ENCODE measurements at regions not wholly inside any gene's neighbourhood (a gene's known extent, or its start where the extent isn't known, plus 50 kb on each side); places are given as distances from the start of the nearest gene placed in this dataset.
"Not testable (repeated sequence)": the region's sequence is repeated elsewhere in the genome, so short reads cannot be mapped to it uniquely, and the experiment has no call there.

GRCh38 chr7:9036080-9036479, 602.7 kb downstream of the NXPH1 start (continued):
- TF ChIP-seq HMGXB4 (CRISPR knock-in tag; IDR thresholded peaks at IDR 0.05), result no peak

- POLR2A ChIA-PET, result no interaction called here
These were observed 637.9 kb downstream of the NXPH1 start for GRCh38 chr7:9071160-9071762.

GRCh38 chr7:9075774-9076173, 642.4 kb downstream of the NXPH1 start:
- DNase-seq (ENCODE audit: low spot score); ATAC-seq; H3K27ac Mint-ChIP-seq; CTCF ChIA-PET; H3K4me1 Mint-ChIP-seq; H3K4me3 Mint-ChIP-seq; H3K27me3 Mint-ChIP-seq (ENCODE audit: low read depth); H3K36me3 Mint-ChIP-seq; POLR2A ChIA-PET: not testable (repeated sequence)
- H3K9me3 Mint-ChIP-seq, result peaks cover 14% of the 10 kb centered on the region

More at GRCh38 chr7:9071160-9071762, 637.9 kb downstream of the NXPH1 start:
- ATAC-seq (no peak), DNase-seq (ENCODE audit: low spot score) (no peak)
- no peaks in the 10 kb centered on the region for H3K4me1 Mint-ChIP-seq
- H3K36me3 Mint-ChIP-seq, result no peaks in the 10 kb centered on the region
- CTCF ChIA-PET, result no interaction called here
- H3K4me3 Mint-ChIP-seq, result no peak overlapping the region
- peaks cover 5% of the 10 kb centered on the region; the same call in 1 of the 2 replicates for H3K9me3 Mint-ChIP-seq
- H3K27ac Mint-ChIP-seq, result no peak overlapping the region
- H3K27me3 Mint-ChIP-seq (ENCODE audit: low read depth), result no peaks in the 10 kb centered on the region
- no peak for TF ChIP-seq RORB (CRISPR knock-in tag; IDR thresholded peaks at IDR 0.05)
- no peak for TF ChIP-seq E2F1 (CRISPR knock-in tag; IDR thresholded peaks at IDR 0.05)
- no peak for TF ChIP-seq ETV6 (CRISPR knock-in tag; IDR thresholded peaks at IDR 0.05)
- TF ChIP-seq NR2C2 (CRISPR knock-in tag; IDR thresholded peaks at IDR 0.05), result no peak
- no peak for TF ChIP-seq ZNF423 (CRISPR knock-in tag; IDR thresholded peaks at IDR 0.05)
- TF ChIP-seq ATF1 (CRISPR knock-in tag; IDR thresholded peaks at IDR 0.05), result no peak
- no peak for TF ChIP-seq USF1 (CRISPR knock-in tag; IDR thresholded peaks at IDR 0.05)
- no peak for TF ChIP-seq ZNF317 (CRISPR knock-in tag; IDR thresholded peaks at IDR 0.05; ENCODE audit: borderline replicate concordance, low read depth)
- TF ChIP-seq TEAD1 (CRISPR knock-in tag; IDR thresholded peaks at IDR 0.05), result no peak
- TF ChIP-seq JAZF1 (CRISPR knock-in tag; IDR thresholded peaks at IDR 0.05), result no peak
- no peak for TF ChIP-seq PRRX2 (CRISPR knock-in tag; IDR thresholded peaks at IDR 0.05)
- TF ChIP-seq ESRRA (CRISPR knock-in tag; IDR thresholded peaks at IDR 0.05; ENCODE audit: borderline replicate concordance), result no peak
- no peak for TF ChIP-seq ZBTB43 (CRISPR knock-in tag; IDR thresholded peaks at IDR 0.05)
- no peak for TF ChIP-seq MLX (CRISPR knock-in tag; IDR thresholded peaks at IDR 0.05)
- no peak for TF ChIP-seq IRF1 (CRISPR knock-in tag; IDR thresholded peaks at IDR 0.05)
- no peak for TF ChIP-seq AR (CRISPR knock-in tag; IDR thresholded peaks at IDR 0.05)

Data from WTC11 (cell line).